ENCODE measurements at regions not wholly inside any gene's neighbourhood (a gene's known extent, or its start where the extent isn't known, plus 50 kb on each side); places are given as distances from the start of the nearest gene placed in this dataset.

- DNase-seq (ENCODE audit: low read depth in 3 of 3) = no peak
These were observed 69.0 kb upstream of the ASAP2 start for GRCh38 chr2:9137379-9138150.

GRCh38 chr2:9135822-9136558 lies 70.6 kb upstream of the ASAP2 start:
- no peak for DNase-seq (ENCODE audit: low read depth in 3 of 3)

- no peak for DNase-seq (ENCODE audit: low read depth in 3 of 3)
These were observed 79.3 kb upstream of the ASAP2 start for GRCh38 chr2:9127316-9127715.

GRCh38 chr2:9126540-9126939 lies 80.1 kb upstream of the ASAP2 start:
- DNase-seq (ENCODE audit: low read depth in 3 of 3) = no peak

GRCh38 chr2:9124231-9124741 lies 82.3 kb upstream of the ASAP2 start:
- no peak for DNase-seq (ENCODE audit: low read depth in 3 of 3)

GRCh38 chr2:9123069-9123468 lies 83.5 kb upstream of the ASAP2 start:
- DNase-seq (ENCODE audit: low read depth in 3 of 3) = no peak

- no peak for DNase-seq (ENCODE audit: low read depth in 3 of 3)
These were observed 84.2 kb upstream of the ASAP2 start for GRCh38 chr2:9122367-9122766.

GRCh38 chr2:9118383-9118960 lies 88.1 kb upstream of the ASAP2 start:
- DNase-seq (ENCODE audit: low read depth in 3 of 3) = no peak

- DNase-seq (ENCODE audit: low read depth in 3 of 3) = no peak
These were observed 91.4 kb upstream of the ASAP2 start for GRCh38 chr2:9115229-9115628.

- DNase-seq (ENCODE audit: low read depth in 3 of 3) = no peak
These were observed 92.2 kb upstream of the ASAP2 start for GRCh38 chr2:9114458-9114857.

- DNase-seq (ENCODE audit: low read depth in 3 of 3) = no peak
These were observed 92.7 kb upstream of the ASAP2 start for GRCh38 chr2:9113916-9114315.

GRCh38 chr2:9113262-9113661 lies 93.3 kb upstream of the ASAP2 start:
- DNase-seq (ENCODE audit: low read depth in 3 of 3) = no peak

GRCh38 chr2:9112079-9112721 lies 94.4 kb upstream of the ASAP2 start:
- no peak for DNase-seq (ENCODE audit: low read depth in 3 of 3)

- DNase-seq (ENCODE audit: low read depth in 3 of 3) = no peak
These were observed 95.6 kb upstream of the ASAP2 start for GRCh38 chr2:9110893-9111569.

GRCh38 chr2:9110346-9110884 lies 96.2 kb upstream of the ASAP2 start:
- no peak for DNase-seq (ENCODE audit: low read depth in 3 of 3)

- no peak for DNase-seq (ENCODE audit: low read depth in 3 of 3)
These were observed 96.7 kb upstream of the ASAP2 start for GRCh38 chr2:9109871-9110270.

GRCh38 chr2:9108210-9108967 lies 98.2 kb upstream of the ASAP2 start:
- no peak for DNase-seq (ENCODE audit: low read depth in 3 of 3)

- no peak for DNase-seq (ENCODE audit: low read depth in 3 of 3)
These were observed 99.2 kb upstream of the ASAP2 start for GRCh38 chr2:9107168-9108025.

GRCh38 chr2:9106338-9107167 lies 100.1 kb upstream of the ASAP2 start:
- DNase-seq (ENCODE audit: low read depth in 3 of 3) = no peak

Measured in stimulated activated CD4-positive, alpha-beta T cell treated with anti-CD3 and anti-CD28 coated beads, TNF-alpha, amount 100 ng/mL, for 48 hours (primary cell).